Adipose tissue (tissue), 3 donors: ENCODE measurements at regions not wholly inside any gene's neighbourhood (a gene's known extent, or its start where the extent isn't known, plus 50 kb on each side); places are given as distances from the start of the nearest gene placed in this dataset.

Experiments
- H3K27ac ChIP-seq: one replicate; pipeline ENCODE4 v1.5.1; 2013; ENCODE audit warnings: low read depth, low read length
- WGBS, 3 donors: extraction: QIAGEN DNeasy Blood & Tissue Kit; methylation state at CpG; one replicate each; pipeline ENCODE4 v1.1.7; 2013; 5-methylcytosine and 5-hydroxymethylcytosine counted together
- donor health status: healthy with polysubstance abuse.
- donor health status: Bipolar disorder and iron deficiency.
- donor health status: healthy.

DNA sequence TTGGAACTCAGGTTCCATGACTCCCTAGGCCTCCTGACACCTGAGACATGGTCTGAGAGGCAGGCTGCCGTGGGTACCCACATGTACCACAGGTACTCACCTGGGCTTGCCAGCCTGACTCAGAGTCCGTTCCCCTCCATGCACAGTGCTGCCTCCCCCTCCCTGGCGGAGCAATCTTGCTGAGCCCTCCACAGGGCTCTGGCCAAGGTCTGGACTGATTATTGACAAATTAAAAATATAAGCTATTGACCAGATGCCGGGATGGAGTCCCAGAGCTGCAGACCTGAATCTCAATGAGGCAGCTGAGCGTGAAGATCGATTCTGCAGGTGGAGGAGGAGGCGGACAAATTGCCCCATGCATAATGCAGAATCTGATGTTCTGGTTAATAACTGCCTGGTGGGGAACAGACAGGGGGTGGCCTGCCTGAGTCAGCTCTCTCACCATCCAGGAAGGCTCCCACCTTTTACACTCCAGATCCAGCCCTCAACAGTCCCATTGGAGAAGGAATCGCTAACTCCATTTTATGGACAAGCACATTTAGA lies 422.7 kb downstream of the MIAT start:
- WGBS, 3 donors, result 67 to 93% (median 90%) methylated on average over 8 of the region's 8 CpGs
- no peak overlapping the region for H3K27ac ChIP-seq

DNA sequence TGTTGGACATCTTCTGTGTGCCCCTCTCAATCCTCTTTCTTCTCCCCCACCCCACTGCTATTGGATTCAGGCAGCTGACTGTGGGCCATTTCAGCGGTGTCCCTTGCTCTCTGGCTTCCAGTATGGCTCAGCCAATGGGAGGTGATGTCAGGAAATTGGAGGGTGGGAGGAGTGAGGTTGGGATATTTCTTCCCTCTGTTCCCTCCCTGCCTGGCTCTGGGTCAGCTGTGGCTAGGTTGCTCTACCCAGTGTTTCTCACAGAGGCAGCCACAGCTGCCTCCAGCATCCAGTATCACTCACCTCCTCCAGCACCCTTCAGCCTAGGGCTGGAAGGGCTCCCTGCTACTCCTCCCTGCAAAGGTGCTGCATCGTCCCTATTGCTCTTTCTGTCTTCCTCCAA lies 423.5 kb downstream of the MIAT start:
- WGBS, 3 donors, result 52 to 67% (median 54%) methylated on average over 2 of the region's 2 CpGs
- H3K27ac ChIP-seq, result no peak overlapping the region

DNA sequence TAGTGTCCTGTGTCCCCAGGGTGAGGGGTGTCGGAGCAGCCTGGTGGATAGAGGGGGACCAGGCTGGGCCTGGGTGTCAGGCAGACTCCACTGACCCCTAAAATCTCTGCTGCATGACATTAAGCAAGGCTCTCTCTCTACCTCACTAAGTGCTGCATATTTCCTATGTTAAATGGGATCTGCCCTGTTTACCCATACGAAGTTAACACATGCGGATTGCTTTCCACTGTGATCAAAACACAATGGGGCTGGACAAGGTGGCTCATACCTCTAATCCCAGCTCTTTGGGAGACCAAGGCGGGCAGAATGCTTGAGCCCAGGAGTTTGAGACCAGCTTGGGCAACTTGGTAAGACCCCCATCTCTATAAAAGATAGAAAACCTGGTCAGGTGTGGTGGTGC lies 426.2 kb downstream of the MIAT start:
- no peak overlapping the region for H3K27ac ChIP-seq
- WGBS, 3 donors, result 85 to 87% (median 86%) methylated on average over 4 of the region's 4 CpGs

DNA sequence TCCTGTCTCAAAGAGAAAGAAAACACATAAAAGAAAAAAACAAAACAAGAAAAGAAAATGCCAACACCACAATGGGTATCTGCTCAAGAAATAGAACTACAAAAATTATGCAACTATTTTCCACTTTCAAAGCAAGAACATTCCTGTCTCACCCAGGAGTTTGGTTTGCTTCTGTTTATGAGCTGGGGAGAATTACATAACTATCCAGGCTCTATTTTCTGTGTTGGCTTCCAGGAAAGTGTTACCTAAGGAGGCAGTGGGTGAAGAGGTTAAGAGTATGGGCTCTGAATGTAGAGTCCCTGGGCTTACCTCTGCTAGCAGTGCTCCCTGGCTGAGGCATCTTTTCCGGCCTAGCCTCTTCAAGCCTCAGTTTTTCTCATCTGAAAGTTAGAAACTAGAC lies 426.7 kb downstream of the MIAT start:
- H3K27ac ChIP-seq, result no peak overlapping the region
- WGBS, 3 donors, result 67 to 96% (median 88%) methylated on average over 1 of the region's 1 CpG

DNA sequence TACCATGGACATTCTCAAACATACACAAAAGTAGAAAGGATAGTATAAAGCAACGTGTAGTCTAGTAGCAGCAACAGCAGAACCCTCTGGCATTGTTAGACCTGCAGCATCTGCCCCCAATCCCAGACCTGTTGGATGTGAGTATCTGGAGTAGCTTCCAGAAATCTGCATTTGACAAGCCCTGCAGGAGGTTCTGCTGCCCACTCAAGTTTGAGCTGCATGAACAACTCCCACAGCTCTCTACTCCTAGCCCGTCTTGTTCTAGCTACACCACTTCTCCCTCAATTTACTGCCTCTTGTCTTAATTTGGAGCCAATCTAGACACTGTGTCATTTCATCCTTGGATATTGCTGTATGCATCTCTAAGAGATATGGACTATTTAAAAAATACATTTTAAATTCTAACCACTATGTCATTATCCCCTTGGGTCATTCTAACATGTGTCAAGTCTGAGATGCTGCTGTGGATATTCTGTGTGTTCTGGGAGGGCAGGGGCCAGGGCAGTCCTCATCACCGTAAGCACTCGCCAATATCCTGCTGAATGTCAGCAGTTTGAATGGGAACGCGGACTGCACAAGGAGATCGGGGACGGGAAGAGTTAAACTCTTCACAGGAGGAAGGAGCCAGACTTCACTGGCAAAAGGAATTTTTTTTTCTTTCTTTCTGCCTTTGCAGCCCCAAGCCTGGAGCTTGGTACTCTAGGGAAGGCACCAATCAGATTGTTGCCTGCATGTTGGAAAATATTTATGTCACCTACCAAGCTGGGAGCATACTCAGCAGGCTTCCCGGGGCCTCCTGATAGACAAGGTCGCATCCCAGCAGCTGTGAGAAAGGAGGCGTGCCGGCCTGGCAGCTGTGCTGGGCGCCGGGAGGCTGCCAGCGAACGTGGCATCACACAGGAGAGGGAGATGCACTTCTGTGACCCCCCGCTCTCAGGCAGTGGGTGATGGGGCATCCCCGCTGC lies 429.0 kb downstream of the MIAT start:
- WGBS, 3 donors, result 32 to 52% (median 49%) methylated on average over 18 of the region's 18 CpGs
- H3K27ac ChIP-seq, result no peak overlapping the region

DNA sequence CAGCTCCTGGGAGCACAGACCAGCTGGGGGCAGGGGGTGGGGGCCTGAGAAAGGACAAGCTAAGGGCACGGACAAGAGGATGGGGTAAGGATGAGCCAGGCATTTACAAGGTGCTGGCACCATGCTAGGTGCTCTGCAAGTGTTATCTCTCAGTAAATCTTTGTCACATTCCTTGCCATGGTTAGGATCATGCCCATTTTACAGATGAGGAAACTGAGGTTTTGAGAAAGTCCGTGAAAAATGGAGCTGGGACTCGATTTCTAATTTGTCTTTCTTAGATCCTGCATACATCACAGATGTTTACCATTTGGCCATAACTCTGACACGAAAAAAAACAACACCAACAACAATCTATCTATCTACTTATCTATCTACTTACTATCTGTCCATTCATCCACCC lies 429.7 kb downstream of the MIAT start:
- 63 to 83% (median 82%) methylated on average over 4 of the region's 4 CpGs for WGBS, 3 donors
- H3K27ac ChIP-seq, result no peak overlapping the region

DNA sequence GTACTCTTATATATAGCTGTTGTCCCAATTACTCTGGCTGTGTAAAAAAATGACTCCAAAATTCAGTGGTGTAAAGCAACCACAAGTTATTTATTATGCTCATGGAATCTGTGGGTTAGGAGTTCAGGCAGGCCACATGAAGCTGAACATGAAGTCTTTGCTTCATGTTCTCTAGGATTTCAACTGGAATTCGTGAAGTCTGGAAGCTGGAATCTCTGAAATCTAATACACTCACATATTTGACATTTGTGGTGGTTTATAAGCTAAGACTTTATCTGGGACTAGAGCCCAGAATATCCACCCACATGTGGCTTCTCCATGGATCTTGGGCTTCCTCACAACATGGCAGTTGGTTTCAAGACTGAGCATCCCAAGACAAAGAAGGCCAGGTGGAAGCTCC lies 430.6 kb downstream of the MIAT start:
- WGBS, 3 donors, result 0 to 56% (median 7%) methylated on average over 1 of the region's 1 CpG
- no peak overlapping the region for H3K27ac ChIP-seq

DNA sequence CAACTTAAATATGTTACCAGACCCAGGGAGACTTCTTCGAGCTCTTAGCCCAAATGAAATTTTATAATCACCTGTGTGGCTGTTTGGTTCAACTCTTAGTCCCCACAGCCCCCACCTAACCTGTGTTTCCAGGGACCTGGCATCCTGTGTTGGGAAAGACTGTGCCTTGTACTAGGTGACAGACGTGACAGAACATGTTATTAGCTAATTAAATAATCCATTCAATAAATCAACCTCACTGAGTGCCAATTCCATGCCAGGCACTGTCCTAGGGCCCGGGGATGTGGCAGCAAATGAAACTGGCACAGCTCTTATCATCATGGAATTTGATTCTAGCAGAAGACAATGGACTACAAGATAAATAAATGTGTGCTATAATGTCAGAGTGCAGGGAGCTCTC lies 431.9 kb downstream of the MIAT start:
- WGBS, 3 donors, result 45 to 64% (median 56%) methylated on average over 3 of the region's 3 CpGs
- no peak overlapping the region for H3K27ac ChIP-seq

DNA sequence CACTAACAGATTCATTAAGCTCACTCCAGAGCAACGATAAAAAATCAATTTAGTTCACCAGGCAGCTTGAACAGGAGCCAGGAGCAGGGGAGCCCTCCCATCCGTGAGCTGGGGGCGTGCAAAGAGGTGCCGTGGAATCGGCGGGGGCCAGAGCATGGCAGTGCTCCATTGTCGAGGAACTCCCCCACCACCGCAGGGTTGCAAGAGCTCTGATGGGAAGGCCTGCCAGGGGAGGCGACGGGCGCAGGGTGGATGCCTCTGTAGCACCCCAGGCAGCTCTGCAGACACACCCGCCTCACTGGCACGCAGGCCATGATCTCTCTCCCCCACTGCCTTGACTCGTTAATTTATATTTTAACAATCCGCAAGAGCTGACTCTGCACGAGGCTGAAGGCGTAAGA lies 433.2 kb downstream of the MIAT start:
- WGBS, 3 donors, result 70 to 76% (median 71%) methylated on average over 17 of the region's 17 CpGs
- H3K27ac ChIP-seq, result no peak overlapping the region

DNA sequence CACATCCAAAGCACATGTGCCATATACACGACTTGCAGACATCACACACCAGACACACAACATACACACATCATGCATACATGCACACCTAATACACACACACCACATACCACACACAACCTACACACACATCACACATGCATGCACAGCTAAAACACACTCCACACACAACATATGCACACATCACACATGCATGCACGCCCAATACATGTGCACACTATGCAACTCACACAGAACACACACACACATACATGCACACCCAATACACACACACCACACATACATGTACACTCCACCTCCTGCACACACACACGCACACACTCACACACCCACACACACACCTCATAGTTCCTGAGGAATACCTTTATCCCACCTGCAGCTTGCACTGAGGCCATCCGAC lies 436.0 kb downstream of the MIAT start:
- H3K27ac ChIP-seq, result no peak overlapping the region
- 72 to 90% (median 83%) methylated on average over 4 of the region's 4 CpGs for WGBS, 3 donors

DNA sequence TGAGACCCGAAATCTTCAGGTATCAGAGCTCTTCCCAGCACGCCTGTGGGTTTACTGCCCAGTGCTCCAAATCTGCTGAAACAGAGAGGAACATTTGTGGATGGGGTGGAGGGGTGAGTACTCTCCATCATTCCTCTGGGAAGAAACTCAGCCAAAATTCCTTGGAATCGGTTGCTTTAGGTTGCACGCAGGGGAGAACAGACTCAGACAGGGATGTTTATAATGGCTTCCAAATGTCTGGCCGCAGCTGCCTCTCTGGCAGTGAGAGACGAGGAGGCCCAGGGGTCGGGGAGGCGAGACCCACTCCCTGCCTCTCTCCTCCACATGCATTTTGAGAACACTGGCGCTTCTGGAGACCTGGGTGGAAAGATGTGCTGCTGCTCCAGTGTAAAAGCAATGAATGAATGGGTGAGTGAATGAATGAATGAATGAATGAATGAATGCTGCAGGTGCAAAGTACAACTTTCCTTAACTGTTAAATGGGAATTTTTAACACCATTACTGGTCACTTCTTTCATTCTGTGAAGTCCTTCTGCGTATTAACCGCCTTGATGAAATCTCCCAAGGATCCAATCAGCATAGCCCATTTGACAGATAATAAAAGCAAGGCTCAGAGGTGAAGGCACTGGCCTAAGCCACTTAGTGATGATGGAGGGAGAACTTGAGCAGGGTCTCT lies 437.4 kb downstream of the MIAT start:
- WGBS, 3 donors, result 64 to 79% (median 68%) methylated on average over 11 of the region's 11 CpGs
- H3K27ac ChIP-seq, result no peak overlapping the region

DNA sequence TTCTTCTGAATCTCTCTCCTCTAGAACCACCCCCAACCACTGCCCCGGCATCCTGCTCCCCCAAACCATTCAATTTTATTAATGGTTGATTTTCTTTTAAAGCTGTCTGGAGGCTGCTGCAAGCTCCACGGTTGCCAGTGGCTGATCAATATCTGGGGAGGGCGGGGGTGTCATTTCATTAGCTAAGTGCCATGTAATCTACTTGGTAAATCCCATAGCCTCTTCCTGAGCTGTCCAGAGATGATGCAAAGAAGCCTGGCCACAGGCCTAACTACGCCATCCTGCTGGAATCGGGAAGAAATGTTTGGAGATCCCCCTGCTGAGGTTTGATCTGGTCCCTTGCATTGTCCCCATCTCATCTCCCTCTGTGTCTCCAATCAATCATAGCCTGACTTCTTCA lies 440.1 kb downstream of the MIAT start:
- 60 to 74% (median 74%) methylated on average over 5 of the region's 5 CpGs for WGBS, 3 donors
- H3K27ac ChIP-seq, result no peak overlapping the region

DNA sequence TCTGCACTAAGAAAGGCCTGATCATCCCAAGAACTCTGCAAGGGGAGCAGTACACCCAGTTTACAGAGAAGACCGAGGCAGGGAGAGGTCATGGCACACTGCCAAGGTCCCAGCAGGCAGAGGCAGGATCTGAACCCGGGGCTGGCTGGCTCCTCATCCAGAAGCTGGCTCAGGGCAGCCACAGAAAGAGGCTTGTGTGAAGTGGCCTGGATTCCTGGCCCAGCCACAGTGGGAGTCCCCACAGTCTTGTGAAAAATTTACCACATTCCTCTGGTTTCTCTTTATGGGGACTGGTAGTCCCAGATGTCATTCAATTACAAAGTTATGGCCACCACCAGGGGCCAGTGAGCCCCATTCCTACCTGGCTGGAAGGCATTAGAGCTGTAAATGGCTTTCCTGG lies 440.5 kb downstream of the MIAT start:
- H3K27ac ChIP-seq, result no peak overlapping the region

DNA sequence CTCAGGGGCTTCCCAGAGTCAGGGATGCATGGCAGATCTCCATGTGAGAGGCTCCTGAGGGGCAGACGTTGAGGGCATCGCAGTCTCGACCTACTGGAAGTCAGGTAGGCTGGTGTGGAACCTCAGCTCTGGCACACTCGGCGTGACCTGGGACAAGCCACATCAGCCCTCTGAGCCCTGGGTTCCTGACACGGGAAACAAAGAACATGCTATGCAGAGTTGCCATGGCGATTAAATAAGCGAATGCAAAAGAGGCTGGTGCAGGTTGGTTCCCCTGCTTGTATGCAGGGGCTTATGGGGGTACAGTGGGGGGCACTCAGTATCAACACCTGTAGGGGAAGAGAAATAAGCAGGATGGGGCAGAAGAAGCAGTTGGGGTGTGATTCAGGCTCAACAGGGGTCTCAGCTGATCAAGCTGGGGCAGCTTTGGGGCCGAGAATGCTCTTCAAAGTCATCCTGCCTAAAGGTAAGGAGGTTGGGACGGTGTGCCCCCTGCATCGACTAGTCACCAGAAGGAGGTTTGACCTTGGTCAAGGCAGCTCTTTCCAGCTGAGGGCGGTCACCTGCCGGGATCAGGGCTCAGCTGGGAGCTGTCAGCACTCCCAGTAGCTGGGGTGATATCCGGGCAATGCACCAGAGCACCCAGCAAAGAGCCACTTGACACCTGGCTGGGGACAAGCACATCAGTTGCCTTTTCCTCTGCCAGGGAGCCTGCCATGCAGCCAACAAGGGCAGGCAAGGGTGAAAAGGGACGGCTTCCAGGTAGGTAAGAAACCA lies 442.7 kb downstream of the MIAT start:
- H3K27ac ChIP-seq, result no peak overlapping the region
- 52 to 79% (median 75%) methylated on average over 15 of the region's 15 CpGs for WGBS, 3 donors

More for the DNA sequence above, 440.5 kb downstream of the MIAT start:
- 59 to 80% (median 76%) methylated on average over 2 of the region's 2 CpGs for WGBS, 3 donors

DNA sequence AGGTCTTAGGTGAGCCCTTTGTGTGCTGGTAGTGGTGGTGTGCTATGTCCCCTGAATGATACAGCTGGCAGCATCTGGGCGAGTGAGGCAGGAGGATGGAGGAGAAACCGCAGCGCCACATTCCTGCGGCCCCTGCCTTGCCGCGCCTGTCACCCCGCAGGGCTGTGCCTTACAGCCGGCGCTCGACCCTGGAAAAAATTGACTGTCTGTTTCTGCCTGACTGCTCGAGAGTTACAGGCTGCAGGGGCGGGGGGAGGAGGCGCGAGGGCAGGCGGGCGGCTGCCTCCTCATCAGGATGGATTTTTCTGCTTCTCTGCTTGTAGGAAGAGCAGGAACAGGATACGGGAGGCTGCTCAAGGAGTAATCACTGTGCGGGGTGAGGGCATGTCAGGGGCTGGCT lies 443.4 kb downstream of the MIAT start:
- 3 to 10% (median 7%) methylated on average over 18 of the region's 18 CpGs for WGBS, 3 donors
- H3K27ac ChIP-seq, result no peak overlapping the region

DNA sequence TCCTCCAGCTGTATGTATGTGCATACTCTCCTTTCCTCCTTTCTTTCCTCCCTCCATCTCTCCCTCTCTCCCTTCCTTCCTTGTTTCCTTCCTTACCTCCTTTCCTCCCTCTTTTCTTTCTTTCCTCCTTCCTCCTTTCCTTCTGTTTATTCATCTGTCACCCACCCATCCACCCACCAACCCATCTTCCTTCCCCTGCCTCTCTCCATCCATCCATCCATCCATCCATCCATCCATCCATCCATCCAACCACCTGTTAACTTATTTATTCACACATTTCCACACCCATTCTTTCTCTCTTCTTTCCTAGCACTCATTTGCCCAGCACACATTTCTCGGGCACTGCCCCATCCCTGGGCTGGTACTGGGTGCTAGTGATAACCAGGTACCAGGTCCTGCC lies 443.9 kb downstream of the MIAT start:
- 58 to 90% (median 86%) methylated on average over 1 of the region's 1 CpG for WGBS, 3 donors
- H3K27ac ChIP-seq, result no peak overlapping the region

DNA sequence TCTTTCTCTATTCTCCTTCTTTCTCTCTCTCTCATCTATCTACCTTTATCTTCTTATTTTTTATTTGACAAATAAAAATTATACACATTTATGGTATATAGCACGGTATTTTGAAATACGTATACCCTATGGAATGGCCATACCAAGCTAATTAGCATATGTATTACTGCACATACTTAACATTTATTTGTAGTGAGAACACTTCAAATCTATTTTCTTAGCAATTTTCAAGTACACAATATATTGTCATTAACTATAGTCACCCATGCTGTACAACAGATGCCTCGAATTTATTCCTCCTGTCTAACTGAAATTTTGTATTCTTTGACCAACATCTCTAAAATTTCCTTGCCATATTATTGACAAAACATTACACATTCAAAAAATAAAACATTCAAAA lies 447.1 kb downstream of the MIAT start:
- 64 to 92% (median 92%) methylated on average over 3 of the region's 3 CpGs for WGBS, 3 donors
- no peak overlapping the region for H3K27ac ChIP-seq

DNA sequence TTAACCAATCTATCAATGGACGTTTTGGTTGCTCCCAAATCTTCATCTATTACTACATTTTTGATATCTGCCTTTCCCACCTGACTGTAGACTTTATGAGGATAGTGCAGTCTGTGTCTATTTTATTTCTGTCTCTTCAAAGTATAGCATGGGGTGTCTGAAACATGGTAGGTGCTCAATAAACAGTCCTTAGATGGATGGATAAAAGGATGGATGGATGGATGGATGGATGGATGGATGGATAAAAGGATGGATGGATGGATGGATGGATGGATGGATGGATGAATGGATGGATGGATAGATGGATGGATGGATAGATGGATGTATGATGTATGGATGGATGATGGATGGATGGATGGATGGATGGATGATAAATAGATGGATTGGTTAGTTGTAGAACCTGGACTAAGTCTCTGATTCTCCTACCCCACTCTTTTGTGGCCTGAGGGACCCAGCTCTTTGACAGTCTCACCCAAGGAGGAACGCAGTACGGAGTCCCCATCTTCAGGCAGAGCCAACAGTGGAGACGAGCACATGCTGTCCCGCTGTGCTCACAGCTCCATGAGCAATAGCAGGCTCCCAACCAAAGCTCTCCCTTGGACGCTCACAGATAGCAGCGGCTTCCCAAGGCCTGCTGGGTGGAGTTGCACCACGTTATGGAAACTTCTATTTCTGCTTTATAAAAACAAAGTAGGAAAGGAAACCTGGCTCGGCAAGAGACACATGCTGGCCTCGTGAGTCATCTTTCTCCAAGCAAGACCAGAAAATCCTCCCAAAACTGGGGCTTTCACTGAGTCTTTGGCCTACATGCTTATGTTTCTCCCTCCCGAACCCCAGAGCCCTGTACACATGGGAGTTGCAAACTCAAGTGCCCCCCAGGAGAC lies 448.0 kb downstream of the MIAT start:
- WGBS, 3 donors, result 53 to 80% (median 61%) methylated on average over 11 of the region's 11 CpGs
- H3K27ac ChIP-seq, result no peak overlapping the region
